SKM-1 (cell line): ENCODE measurements at regions not wholly inside any gene's neighbourhood (a gene's known extent, or its start where the extent isn't known, plus 50 kb on each side); places are given as distances from the start of the nearest gene placed in this dataset.
"Not testable (repeated sequence)": the region's sequence is repeated elsewhere in the genome, so short reads cannot be mapped to it uniquely, and the experiment has no call there.

Experiments used
- DNase-seq: peaks from one replicate; lab custom pipeline; 2025; ENCODE audit not compliant: unreplicated experiment; lab: John Stamatoyannopoulos, UW

GRCh38 chr9:18066608-18067007 lies 407.3 kb upstream of the ADAMTSL1 start:
- not testable (repeated sequence) for DNase-seq

- DNase-seq = no peak
Measured at GRCh38 chr9:18067548-18068120, 406.3 kb upstream of the ADAMTSL1 start.

GRCh38 chr9:18068900-18069299 lies 405.1 kb upstream of the ADAMTSL1 start:
- DNase-seq = no peak

GRCh38 chr9:18071651-18072060 lies 402.3 kb upstream of the ADAMTSL1 start:
- DNase-seq = no peak

- no peak for DNase-seq
Measured at GRCh38 chr9:18073002-18073401, 401.0 kb upstream of the ADAMTSL1 start.

- DNase-seq = no peak
Measured at GRCh38 chr9:18074041-18074440, 399.9 kb upstream of the ADAMTSL1 start.

GRCh38 chr9:18075253-18075952 lies 398.6 kb upstream of the ADAMTSL1 start:
- no peak for DNase-seq

- DNase-seq = no peak
Measured at GRCh38 chr9:18077941-18078678, 395.8 kb upstream of the ADAMTSL1 start.

GRCh38 chr9:18092138-18092537 lies 381.8 kb upstream of the ADAMTSL1 start:
- no peak for DNase-seq

- DNase-seq = no peak
Measured at GRCh38 chr9:18106006-18106560, 367.9 kb upstream of the ADAMTSL1 start.

- no peak for DNase-seq
Measured at GRCh38 chr9:18109675-18110074, 364.3 kb upstream of the ADAMTSL1 start.

GRCh38 chr9:18111146-18111545 lies 362.8 kb upstream of the ADAMTSL1 start:
- DNase-seq = no peak

- no peak for DNase-seq
Measured at GRCh38 chr9:18114559-18115475, 359.1 kb upstream of the ADAMTSL1 start.

GRCh38 chr9:18118268-18118667 lies 355.7 kb upstream of the ADAMTSL1 start:
- no peak for DNase-seq

- no peak for DNase-seq
Measured at GRCh38 chr9:18122171-18122570, 351.8 kb upstream of the ADAMTSL1 start.

GRCh38 chr9:18124760-18125159 lies 349.2 kb upstream of the ADAMTSL1 start:
- no peak for DNase-seq

GRCh38 chr9:18126831-18127498 lies 347.0 kb upstream of the ADAMTSL1 start:
- DNase-seq = no peak

- DNase-seq = no peak
Measured at GRCh38 chr9:18127499-18127875, 346.5 kb upstream of the ADAMTSL1 start.

- DNase-seq = no peak
Measured at GRCh38 chr9:18129809-18130334, 344.1 kb upstream of the ADAMTSL1 start.

- DNase-seq = no peak
Measured at GRCh38 chr9:18136354-18136994, 337.5 kb upstream of the ADAMTSL1 start.
